Fibroblast of peridontal ligament (primary cell): ENCODE measurements at regions not wholly inside any gene's neighbourhood (a gene's known extent, or its start where the extent isn't known, plus 50 kb on each side); places are given as distances from the start of the nearest gene placed in this dataset.
"Not testable (repeated sequence)": the region's sequence is repeated elsewhere in the genome, so short reads cannot be mapped to it uniquely, and the experiment has no call there.

Source experiments
- DNase-seq: peaks from one replicate; pipeline ENCODE4 v3.0.0-alpha.2; 2010; ENCODE audit errors: extremely low read depth

DNA sequence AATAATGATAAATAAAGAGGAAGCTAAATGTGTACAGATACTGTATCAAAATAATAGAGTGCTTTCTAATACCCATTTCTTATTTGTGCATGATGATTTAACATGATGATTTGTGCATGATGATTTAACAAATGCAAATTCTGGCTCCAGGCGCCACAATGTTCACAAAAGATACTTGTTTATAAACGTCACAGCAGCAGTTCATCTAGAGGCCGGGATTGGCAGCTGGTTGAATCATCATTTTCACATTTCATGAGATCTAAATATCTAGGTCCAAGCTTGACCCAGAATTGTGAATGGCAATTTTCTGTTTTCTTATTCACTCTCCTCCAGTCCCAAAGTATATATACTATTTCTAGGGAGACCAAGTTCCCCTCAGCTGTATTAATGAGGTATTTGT lies 322.0 kb downstream of the SUCLG1 start:
- no peak for DNase-seq

DNA sequence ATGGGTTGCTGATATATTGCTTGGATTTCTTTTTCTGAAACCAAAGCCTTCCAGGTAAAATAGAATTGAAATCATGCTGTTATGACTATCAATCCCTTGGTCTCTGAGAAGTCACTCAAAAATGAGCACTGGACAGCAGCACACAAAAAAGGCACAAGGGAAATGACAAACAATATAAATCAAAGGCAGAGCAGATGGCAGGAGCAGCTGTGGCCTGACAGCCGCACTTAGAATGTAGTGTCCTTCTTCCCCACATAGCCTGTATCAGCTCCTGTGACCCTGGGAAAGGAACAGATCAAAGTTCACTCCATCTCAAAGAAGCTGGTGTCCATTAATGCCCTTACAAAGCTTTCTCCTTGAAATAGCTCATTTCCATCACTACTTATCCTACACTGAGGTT lies 326.7 kb downstream of the SUCLG1 start:
- no peak for DNase-seq

DNA sequence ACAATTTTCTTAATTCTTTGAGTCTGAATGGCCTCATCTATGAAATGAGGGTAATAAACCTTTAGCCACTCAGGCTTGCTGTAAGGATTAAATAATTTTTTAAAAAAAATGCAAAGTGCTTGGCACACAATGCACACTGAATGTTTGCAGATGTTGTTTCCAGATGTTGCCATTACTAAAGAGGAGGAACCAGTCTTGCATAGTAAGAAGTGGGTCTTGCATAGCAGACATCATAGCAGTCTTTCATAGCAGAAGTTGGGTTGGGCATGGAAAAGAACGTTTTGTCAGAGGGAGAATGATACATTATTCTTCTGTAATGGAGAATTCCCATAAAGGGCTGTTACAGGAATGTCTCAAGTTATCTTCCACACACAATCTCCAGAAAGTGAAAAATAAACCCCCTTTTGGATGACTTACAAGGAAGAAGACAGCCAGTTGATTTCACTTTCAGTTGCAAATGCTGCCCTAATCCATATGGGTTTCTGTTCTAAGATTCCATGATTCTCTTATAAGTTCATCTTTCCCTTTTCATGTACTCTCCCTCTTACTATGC lies 327.7 kb downstream of the SUCLG1 start:
- no peak for DNase-seq

DNA sequence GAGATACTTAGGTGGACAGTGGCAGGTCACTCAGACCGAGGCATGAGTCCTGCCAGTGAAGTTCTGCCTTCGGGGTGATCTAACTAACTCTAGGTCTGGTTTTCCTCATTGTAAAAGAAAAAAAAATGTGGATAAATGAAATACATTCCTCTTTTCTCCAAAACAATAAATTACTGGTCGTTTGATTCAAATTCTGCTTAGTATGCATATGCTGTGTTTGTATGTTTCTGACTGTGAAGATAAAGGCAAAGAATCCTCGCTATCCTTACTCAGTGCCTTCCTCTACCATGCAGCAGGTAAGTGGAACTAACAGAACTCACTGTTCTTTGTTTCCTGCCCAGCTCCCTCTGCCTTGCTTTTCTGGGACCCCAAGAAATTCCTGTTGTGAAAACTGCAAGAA lies 330.1 kb downstream of the SUCLG1 start:
- no peak for DNase-seq

DNA sequence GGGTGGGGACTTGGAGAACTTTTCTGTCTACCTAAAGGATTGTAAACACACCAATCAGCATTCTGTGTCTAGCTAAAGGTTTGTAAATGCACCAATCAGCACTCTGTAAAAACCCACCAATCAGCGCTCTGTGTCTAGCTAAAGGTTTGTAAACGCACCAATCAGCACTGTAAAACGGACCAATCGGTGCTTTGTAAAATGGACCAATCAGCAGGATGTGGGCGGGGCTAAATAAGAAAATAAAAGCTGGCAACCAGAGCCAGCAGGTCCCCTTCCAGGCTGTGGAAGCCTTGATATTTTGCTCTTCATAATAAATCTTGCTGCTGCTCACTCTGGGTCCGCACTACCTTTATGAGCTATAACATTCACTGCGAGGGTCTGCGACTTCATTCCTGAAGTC lies 331.3 kb downstream of the SUCLG1 start:
- DNase-seq: not testable (repeated sequence)

DNA sequence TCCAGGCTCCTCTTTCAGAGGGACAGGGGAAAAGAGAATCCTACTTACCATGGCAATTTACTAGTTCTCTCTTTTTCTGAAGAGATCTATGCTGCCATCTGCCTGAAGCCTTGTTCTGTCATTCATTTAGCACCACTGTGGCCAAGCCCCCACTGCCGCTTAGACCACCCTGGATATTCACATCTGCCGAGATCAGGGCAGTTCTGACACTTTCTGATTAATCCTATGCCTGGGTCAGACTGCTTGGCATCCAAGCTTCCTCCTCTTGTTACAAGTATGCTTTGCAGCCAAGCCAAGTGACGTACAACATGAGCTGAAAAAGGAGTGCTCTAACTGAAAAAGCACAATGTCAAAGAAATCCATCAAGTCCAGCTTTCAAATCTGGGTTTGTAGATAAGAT lies 332.6 kb downstream of the SUCLG1 start:
- no peak for DNase-seq

DNA sequence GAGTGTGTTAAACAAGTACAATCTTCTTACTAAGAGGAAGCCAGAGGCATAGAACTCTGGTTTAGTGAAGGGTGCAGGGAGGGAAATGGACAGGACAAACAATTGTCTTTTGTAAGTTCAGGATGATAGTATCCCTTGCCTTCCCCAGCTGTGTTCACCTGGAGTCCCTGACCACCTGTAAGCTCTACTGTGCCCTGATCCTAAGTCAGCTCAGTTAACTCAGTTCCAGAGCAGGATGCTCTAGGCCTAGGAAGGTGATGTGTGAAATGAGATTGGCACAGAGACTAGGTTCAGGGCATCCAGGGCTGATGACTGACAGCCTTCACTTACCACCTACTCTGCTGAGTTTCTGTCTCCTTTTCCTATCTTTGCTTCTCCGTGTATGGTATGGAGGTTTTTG lies 333.0 kb downstream of the SUCLG1 start:
- no peak for DNase-seq

DNA sequence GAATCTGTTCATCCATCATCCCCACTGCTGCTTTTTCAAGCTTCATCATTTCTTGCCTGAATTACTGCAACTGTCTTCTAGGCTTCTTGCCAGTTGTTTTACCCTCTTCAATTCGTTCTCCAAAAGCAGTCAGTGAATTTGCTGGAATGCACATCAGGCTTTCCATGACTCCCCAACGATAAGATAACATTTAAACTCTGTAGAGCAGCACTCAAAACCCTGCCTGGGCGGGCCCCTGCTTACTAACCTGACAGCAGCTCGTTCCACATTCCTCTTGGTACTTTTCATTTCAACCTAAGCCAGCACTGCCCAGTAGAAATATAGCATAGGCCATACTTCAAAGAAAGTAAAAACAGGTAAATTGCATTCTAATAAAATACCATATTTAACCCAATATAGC lies 342.9 kb downstream of the SUCLG1 start:
- DNase-seq: no peak

DNA sequence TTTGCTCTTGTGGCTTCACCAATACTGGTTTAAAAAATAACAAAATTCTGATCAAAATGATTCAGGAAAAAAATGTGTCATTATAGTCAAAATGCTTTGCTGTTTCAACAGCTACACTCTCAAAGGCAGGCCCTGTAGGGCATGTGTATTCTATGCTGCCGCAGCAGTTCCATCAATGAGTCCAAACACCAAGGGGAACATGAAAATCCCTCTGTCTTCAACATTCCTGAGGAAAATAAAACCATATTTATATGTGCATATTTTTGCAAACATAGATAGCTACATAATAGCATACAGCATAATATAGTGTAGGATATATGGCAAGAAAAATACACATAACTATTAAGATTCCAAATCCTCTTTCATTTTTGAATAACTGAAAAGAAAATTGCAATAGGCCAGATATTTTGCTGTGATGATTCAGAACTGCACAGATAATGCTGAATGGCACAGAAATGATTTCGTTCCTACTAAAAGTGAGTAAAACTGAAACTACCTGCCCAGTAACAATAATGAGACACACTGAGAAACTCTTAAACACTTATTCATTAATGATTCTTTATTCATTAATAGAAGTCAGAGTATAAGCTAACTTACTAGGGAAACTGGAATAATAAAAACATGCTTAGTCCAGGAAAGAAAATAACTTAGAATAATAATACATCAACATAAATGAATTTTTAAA lies 343.8 kb downstream of the SUCLG1 start:
- DNase-seq: no peak

DNA sequence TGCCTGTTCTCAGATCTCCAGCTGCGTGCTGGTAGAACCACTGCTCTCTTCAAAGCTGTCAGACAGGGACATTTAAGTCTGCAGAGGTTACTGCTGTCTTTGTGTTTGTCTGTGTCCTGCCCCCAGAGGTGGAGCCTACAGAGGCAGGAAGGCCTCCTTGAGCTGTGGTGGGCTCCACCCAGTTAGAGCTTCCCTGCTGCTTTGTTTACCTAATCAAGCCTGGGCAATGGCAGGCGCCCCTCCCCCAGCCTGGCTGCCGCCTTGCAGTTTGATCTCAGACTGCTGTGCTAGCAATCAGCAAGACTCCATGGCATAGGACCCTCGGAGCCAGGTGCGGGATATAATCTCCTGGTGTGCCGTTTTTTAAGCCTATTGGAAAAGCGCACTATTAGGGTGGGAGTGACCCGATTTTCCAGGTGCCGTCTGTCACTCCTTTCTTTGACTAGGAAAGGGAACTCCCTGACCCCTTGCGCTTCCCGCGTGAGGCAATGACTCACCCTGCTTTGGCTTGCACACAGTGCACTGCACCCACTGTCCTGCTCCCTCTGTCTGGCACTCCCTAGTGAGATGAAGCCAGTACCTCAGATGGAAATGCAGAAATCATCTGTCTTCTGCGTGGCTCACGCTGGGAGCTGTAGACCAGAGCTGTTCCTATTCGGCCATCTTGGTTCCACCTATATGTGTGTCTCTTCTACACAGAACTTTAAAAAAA lies 355.1 kb downstream of the SUCLG1 start:
- not testable (repeated sequence) for DNase-seq

DNA sequence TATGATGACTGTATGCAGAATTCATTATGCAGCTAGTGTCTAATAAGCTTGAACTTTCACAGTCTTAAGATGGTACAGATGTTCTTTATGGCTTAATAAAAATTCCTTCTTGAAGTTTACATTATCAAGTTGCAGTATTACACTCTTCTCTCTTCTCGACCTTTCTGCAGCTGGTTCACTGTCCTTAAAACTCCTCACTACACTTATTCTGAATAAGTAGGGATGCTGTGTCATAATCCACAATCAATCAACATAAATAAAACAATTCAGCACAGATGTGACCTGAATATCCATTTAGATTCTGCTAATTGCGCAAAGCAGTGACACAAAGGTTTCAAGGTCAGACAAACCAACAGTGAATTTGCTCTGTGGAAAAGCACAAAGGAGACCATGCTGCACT lies 356.8 kb downstream of the SUCLG1 start:
- DNase-seq: no peak

DNA sequence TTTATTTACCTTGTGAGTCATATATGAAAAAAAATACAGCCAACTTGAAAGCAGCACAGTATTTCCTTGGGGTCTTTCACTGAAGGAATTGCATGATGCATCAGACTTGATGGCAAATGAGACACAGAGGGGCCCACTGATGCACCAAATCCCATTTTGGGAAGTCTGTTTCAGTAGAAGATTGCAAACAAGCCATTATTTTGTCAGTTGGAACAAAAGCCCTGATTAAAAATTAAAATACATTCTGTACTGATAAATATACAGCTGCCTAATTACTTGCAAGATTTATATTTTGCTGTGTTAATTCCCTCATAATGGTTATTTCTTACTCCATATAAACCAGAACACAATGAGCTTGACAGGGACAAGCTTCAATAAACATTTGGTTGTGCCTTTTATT lies 370.4 kb downstream of the SUCLG1 start:
- no peak for DNase-seq

DNA sequence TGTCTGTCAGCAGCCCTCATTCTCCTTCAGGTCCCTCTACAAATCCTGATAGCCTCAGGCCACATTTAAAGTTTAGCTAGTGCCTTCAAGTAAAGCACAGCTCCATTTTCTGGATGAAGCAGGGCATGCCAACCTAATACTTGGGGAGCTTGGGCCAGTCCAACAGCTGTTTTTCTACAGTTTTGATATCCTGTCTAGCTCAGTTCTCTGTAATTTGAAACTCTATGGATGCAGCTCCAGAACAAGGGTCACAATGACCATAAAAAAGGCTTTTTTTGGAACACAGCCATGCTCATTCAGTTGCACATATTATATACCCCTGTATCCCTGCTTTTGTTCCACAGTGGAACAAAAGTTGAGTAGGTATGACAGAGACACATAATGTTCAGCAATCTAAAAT lies 373.5 kb downstream of the SUCLG1 start:
- DNase-seq: no peak

DNA sequence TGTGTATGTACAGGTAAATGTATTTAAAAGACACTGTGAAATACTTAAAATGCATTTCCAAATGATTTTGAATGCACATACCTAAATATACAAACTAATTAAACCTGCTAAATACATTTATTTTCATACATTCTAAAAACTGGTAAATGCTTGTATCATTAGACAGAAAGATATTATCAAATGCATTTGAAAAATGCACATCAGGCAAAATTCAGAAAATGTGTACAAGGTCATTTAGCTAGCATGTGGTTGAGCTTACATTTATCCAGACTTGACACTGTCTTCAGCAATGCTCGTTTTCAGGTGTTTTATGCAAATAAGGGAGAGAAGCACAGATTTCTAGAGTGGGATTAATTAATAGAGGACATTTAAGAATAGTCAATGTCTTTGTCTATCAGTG lies 374.2 kb downstream of the SUCLG1 start:
- DNase-seq: no peak

DNA sequence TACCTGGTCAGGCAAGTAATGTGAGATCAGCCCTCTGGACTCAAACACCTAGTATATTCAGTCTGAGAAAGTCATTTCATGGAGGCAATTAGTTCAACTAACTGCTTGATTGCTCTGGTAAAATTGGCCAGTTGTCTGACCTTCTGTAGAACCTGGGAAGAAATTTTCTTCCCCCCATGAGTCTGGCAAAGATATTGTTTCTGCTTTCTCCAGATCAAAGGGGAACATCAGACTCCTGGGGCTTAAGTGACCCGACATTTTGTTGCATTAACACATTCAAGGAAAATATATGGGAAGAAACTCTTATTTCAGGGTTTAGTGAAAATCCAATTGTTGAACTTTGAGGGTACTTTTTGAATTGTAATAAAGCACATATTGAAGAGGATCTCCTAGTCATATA lies 375.1 kb downstream of the SUCLG1 start:
- DNase-seq: no peak

DNA sequence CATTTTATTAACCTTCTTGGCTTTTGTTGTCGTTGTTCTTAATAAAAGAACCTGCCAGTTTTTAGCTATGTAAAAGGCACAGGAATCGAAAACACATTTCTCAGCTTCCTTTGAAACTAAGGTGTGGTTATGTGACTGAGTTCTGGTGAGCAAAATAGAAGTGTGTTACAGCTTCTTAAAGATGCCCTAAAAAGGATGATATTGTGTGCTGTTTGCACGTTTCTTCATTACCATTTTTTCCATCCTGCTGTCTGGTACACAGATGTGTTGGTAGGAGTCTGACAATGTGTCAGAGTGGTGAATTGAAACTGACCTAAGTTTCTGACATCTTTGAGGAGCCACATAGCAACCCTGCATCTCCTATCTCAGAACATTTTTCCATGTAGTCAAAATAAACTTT lies 380.6 kb downstream of the SUCLG1 start:
- DNase-seq: no peak

DNA sequence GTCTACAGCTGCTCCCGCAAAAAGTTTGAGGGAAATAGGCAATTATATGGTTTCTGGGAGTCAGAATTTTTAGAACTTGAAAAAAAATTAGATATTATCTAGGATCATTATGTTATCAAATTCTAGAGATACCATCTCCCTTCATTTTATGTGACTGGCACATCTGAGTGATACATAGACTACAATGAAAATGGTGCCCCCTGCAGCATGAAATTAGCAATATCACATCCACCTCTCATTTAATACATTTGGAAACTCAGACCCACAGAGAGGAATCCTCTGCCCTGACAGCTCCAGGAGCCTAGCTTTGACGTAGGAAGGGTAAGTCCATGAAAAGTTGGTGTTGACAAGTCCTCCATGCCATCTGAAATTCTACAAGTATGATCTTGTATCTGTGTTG lies 381.6 kb downstream of the SUCLG1 start:
- DNase-seq: no peak

DNA sequence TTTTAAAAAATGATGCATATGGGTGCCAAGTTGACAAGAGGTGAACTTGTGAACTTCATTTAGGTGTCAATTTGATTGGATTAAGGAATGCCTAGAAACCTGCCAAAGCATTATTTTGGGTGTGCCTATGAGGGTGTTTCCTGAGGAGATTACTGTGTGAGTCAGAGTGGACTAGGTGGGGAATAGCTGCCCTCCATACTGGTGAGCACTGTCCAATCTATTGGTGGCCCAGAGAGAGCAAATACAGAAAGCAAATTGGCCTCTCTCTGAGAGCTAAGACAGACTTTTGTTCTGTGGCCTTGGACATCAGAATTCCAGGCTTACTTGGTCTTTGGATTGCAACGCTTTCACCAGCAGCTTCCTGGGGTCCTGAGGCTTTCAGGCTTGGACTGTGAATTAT lies 388.0 kb downstream of the SUCLG1 start:
- DNase-seq: no peak

DNA sequence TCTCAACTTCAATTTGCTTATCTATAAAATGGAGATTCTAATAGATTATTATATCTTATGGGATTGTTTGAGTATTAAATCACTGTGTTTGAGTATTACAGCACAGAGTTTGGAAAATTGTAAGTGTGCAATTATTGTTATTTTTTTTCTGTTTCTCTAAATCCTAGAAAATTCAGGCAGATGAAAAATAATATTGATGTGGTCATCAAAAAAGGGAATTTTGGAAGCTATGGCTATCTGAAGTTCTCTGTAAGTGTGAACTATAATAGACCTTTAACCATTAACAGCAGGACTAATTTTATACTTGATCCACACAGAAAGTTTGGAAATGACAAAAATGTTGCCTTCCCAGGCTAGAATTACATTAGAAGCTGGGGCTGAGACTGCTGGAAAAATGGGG lies 393.2 kb downstream of the SUCLG1 start:
- no peak for DNase-seq

DNA sequence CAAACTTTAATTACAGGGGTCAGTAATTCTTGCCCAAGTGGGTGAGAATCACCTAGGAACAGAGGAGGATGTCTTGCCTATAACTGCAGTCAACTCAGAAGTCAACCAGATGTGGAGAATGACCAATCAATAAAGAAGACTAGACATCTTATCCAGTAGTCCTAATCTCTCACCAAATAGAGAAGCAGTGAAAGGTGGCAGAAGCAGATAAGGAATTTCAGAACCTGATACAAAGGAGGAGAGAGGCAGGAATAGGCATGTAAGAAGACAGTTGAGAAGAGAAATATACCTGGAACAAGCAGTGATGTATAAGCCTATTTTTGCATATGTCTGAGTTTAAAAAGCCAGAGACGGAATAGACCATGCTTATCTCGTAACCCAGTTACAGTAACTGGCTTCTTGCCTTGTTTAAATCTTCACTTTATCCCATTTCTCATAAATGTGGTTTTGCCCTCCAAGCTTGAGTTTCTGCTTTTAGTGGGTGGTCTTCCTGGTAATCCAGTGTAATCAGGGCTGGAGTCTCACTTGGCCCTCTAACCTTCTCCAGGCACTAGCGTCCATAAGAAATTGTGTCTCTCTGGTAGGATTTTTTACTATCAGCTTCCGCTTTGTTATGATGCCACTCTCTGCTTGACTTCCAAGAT lies 401.0 kb downstream of the SUCLG1 start:
- DNase-seq: no peak

DNA sequence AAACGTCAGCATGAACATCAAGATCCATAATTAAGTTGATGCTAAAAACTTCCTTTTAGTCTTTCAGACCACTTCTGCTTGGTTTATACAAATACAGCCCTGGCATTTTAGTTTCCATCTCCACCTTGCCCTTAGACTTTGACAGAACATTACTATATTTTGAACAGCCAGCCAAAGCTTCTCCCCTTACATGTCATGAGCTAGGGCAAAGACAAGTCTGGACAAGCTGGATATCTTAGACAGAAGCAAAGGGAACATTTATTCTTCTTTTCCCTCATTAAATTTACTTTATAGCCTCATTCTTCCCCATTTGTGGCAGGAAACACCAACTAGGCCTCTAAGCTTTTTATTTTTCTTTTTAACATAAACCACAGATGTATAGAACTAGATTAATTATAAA lies 403.3 kb downstream of the SUCLG1 start:
- no peak for DNase-seq

DNA sequence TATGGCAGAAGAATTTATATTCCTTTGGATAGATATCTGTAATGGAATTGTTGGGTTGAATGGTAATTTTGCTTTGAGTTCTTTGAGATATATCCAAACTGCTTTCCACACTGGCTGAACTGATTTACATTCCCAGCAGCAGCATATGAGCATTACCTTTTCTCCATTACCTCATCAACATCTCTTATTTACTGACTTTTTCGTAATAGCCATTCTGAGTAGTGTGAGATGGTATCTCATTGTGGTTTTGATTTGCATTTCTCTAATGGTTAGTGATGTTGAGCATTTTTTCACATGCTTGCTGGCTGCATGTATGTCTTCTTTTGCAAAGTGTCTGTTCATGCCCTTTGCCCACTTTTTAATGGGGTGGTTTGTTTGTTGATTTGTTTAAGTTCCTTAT lies 404.5 kb downstream of the SUCLG1 start:
- DNase-seq: not testable (repeated sequence)

DNA sequence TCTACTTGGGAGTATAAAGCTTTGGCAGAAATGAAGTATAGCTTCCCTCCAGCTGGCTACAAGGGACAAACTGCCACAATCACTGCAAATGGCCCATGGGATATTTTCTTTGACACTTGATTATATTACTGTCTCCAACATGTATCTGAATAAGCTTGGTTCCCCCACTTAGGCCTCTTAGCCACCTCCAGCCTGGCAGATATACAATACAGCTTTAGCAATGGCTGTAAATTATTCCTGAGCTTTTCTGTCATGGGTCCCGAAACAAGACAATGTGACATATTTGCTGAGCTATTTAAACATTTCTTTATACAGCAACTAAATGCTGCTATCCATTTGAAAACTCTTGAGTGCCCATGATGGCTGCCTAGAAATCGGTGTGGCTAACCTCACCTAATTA lies 406.2 kb downstream of the SUCLG1 start:
- DNase-seq: no peak
